GM23338 (cell line): ENCODE measurements at regions not wholly inside any gene's neighbourhood (a gene's known extent, or its start where the extent isn't known, plus 50 kb on each side); places are given as distances from the start of the nearest gene placed in this dataset.

Experiments
- ATAC-seq: fragments of 200-7000 bp; cut with Tn5 transposase; 3 replicates; pipeline ENCODE4 v1.9.1; 2020
- DNase-seq: peaks from one replicate; pipeline ENCODE4 v3.0.0-alpha.2; 2015; ENCODE audit warnings: low spot score
- H2AFZ ChIP-seq: fragments of 200-600 bp; sonication (generic); 2 replicates; pipeline ENCODE4 v1.8.0; 2016; ENCODE audit warnings: antibody characterized with exemption, mild to moderate bottlenecking, moderate library complexity
- H3F3A ChIP-seq: fragments of 200-600 bp; sonication (generic); replicated peaks from 2 replicates; pipeline ENCODE4 v1.8.0; 2017; ENCODE audit warnings: antibody characterized with exemption, mixed run types, low read depth
- H3K27ac ChIP-seq: fragments of 200-600 bp; sonication (generic); 2 replicates; pipeline ENCODE4 v1.6.1; 2016; ENCODE audit warnings: low read depth
- H3K27me3 ChIP-seq: fragments of 200-600 bp; sonication (generic); 2 replicates; pipeline ENCODE4 v1.8.0; 2016; ENCODE audit warnings: mild to moderate bottlenecking, mixed run types, moderate library complexity; ENCODE audit not compliant: insufficient read depth
- H3K36me3 ChIP-seq: fragments of 200-600 bp; sonication (generic); 2 replicates; pipeline ENCODE4 v1.8.0; 2016; ENCODE audit warnings: mild to moderate bottlenecking; ENCODE audit not compliant: insufficient read depth
- H3K4me1 ChIP-seq: fragments of 200-600 bp; sonication (generic); 2 replicates; pipeline ENCODE4 v1.8.0; 2016; ENCODE audit warnings: mild to moderate bottlenecking, moderate library complexity; ENCODE audit not compliant: insufficient read depth
- H3K4me2 ChIP-seq: fragments of 200-600 bp; sonication (generic); 2 replicates; pipeline ENCODE4 v1.7.1; 2017; ENCODE audit warnings: mixed run types
- H3K4me3 ChIP-seq: fragments of 200-600 bp; sonication (generic); 2 replicates; pipeline ENCODE4 v1.6.1; 2016; ENCODE audit warnings: mixed run types
- H3K79me2 ChIP-seq: fragments of 200-600 bp; sonication (generic); replicated peaks from 2 replicates; pipeline ENCODE4 v1.8.0; 2017; ENCODE audit warnings: mild to moderate bottlenecking; ENCODE audit not compliant: insufficient read depth
- H3K9me2 ChIP-seq: fragments of 200-600 bp; sonication (generic); 2 replicates; pipeline ENCODE4 v1.8.0; 2017; ENCODE audit not compliant: insufficient read depth
- H4K20me1 ChIP-seq: fragments of 200-600 bp; sonication (generic); replicated peaks from 2 replicates; pipeline ENCODE4 v1.8.0; 2017; ENCODE audit warnings: mild to moderate bottlenecking; ENCODE audit not compliant: insufficient read depth
- H3K27ac Mint-ChIP-seq: 2 replicates; pipeline ENCODE4 v1.8.0; 2020; ENCODE audit warnings: inconsistent platforms, mild to moderate bottlenecking, moderate library complexity, mixed read lengths
- H3K27me3 Mint-ChIP-seq: 3 replicates; pipeline ENCODE4 v1.8.0; 2022; ENCODE audit warnings: low read depth, mild to moderate bottlenecking, moderate library complexity, mixed read lengths, inconsistent platforms; ENCODE audit not compliant: insufficient read depth, poor library complexity
- H3K36me3 Mint-ChIP-seq: 3 replicates; pipeline ENCODE4 v1.8.0; 2021; ENCODE audit warnings: low read depth, mild to moderate bottlenecking, inconsistent platforms, moderate library complexity, mixed read lengths
- H3K4me1 Mint-ChIP-seq: 3 replicates; pipeline ENCODE4 v1.8.0; 2020; ENCODE audit warnings: mild to moderate bottlenecking, inconsistent platforms, mixed read lengths
- H3K4me3 Mint-ChIP-seq: 3 replicates; pipeline ENCODE4 v1.8.0; 2021; ENCODE audit warnings: moderate library complexity, mild to moderate bottlenecking, inconsistent platforms, mixed read lengths
- H3K9me3 Mint-ChIP-seq: 3 replicates; pipeline ENCODE4 v1.8.0; 2020; ENCODE audit warnings: moderate library complexity, mild to moderate bottlenecking, inconsistent platforms, mixed read lengths
- CREB1 ChIP-seq: fragments of 250-450 bp; sonication (Bioruptor Pico); IDR thresholded peaks from 2 replicates; pipeline ENCODE4 v1.5.0; 2020; ENCODE audit warnings: low read depth, mild to moderate bottlenecking, moderate library complexity
- EZH2 ChIP-seq: fragments of 200-600 bp; sonication (generic); IDR thresholded peaks from one replicate; pipeline ENCODE4 v1.8.0; 2017; ENCODE audit warnings: antibody characterized with exemption, mild to moderate bottlenecking, low read depth; ENCODE audit not compliant: unreplicated experiment
- EZH2phosphoT487 ChIP-seq: fragments of 200-600 bp; sonication (generic); IDR thresholded peaks from one replicate; pipeline ENCODE4 v1.8.1; 2018; ENCODE audit warnings: antibody characterized with exemption; ENCODE audit not compliant: unreplicated experiment
- JUNB ChIP-seq: IDR thresholded peaks from one replicate; pipeline ENCODE4 v1.6.1; 2016; ENCODE audit warnings: antibody characterized with exemption; ENCODE audit not compliant: unreplicated experiment
- NANOG ChIP-seq: IDR thresholded peaks from 2 replicates; pipeline ENCODE4 v1.6.1; 2016; ENCODE audit warnings: antibody characterized with exemption, borderline replicate concordance
- POLR2AphosphoS5 ChIP-seq: IDR thresholded peaks from 2 replicates; pipeline ENCODE4 v1.6.1; 2016; ENCODE audit warnings: antibody characterized with exemption, low read depth
- STAT1 ChIP-seq: IDR thresholded peaks from one replicate; pipeline ENCODE4 v1.6.1; 2016; ENCODE audit warnings: antibody characterized with exemption; ENCODE audit not compliant: unreplicated experiment
- ZNF114 ChIP-seq: fragments of 250-450 bp; sonication (Bioruptor Pico); IDR thresholded peaks from 2 replicates; pipeline ENCODE4 v1.5.0; 2020; ENCODE audit warnings: mild to moderate bottlenecking, moderate library complexity
- ZNF331 ChIP-seq: fragments of 250-450 bp; sonication (Bioruptor Pico); IDR thresholded peaks from 2 replicates; pipeline ENCODE4 v1.5.0; 2020; ENCODE audit warnings: low read depth, mild to moderate bottlenecking, moderate library complexity
- TF ChIP-seq, protein P1 (sequence below), 2 experiments: fragments of 200-600 bp in 1 of 2; sonication (generic) in 1 of 2; conservative IDR thresholded peaks; 2 replicates each; pipeline versions ENCODE4 v1.5.1 to v1.6.1; 2016 to 2017; ENCODE audit warnings: antibody characterized with exemption in 2 of 2, low read depth in 2 of 2, mild to moderate bottlenecking in 2 of 2, moderate library complexity in 1 of 2
- TF ChIP-seq, protein P2 (sequence below): fragments of 250-450 bp; sonication (Bioruptor Pico); IDR thresholded peaks from 2 replicates; pipeline ENCODE4 v1.5.0; 2020; ENCODE audit warnings: mild to moderate bottlenecking, moderate library complexity
- TF ChIP-seq, protein P3 (sequence below): IDR thresholded peaks from one replicate; pipeline ENCODE4 v1.6.1; 2018; ENCODE audit warnings: antibody characterized with exemption; ENCODE audit not compliant: unreplicated experiment
- TF ChIP-seq, protein P4 (sequence below): IDR thresholded peaks from 2 replicates; pipeline ENCODE4 v1.6.1; 2016; ENCODE audit warnings: antibody characterized with exemption

DNA sequence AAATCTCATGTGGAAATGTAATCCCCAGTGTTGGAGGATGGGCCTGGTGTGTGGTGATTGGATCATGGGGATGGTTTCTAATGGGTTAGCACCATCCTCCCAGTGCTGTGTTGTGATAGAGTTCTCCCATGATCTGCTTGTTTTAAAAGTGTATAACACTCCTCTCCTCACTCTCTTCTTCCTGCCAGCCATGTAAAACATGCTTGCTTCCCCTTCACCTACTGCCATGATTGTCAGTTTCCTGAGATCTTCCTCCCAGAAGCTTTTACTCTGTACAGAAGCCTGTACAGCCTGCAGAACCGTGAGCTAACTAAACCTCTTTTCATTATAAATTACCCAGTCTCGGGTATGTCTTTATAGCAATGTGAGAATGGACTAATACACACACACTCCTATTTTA is 499.1 kb downstream of the RASEF start:
- DNase-seq, result no peak

More for the DNA sequence above, 499.1 kb downstream of the RASEF start:
- H3K79me2 ChIP-seq, result no peaks in the 10 kb centered on the region
- H3K27ac Mint-ChIP-seq, result no peak overlapping the region
- no peak overlapping the region for H3K4me2 ChIP-seq
- H2AFZ ChIP-seq, result no peak overlapping the region
- H3K36me3 ChIP-seq, result no peaks in the 10 kb centered on the region; the same call in 1 of the 2 replicates
- H3K9me2 ChIP-seq, result no peaks in the 10 kb centered on the region
- H3K4me1 ChIP-seq, result no peaks in the 10 kb centered on the region
- no peak overlapping the region for H3K4me3 Mint-ChIP-seq
- H3K4me3 ChIP-seq, result no peak overlapping the region
- no peaks in the 10 kb centered on the region for H3F3A ChIP-seq
- TF ChIP-seq, protein P1, sequence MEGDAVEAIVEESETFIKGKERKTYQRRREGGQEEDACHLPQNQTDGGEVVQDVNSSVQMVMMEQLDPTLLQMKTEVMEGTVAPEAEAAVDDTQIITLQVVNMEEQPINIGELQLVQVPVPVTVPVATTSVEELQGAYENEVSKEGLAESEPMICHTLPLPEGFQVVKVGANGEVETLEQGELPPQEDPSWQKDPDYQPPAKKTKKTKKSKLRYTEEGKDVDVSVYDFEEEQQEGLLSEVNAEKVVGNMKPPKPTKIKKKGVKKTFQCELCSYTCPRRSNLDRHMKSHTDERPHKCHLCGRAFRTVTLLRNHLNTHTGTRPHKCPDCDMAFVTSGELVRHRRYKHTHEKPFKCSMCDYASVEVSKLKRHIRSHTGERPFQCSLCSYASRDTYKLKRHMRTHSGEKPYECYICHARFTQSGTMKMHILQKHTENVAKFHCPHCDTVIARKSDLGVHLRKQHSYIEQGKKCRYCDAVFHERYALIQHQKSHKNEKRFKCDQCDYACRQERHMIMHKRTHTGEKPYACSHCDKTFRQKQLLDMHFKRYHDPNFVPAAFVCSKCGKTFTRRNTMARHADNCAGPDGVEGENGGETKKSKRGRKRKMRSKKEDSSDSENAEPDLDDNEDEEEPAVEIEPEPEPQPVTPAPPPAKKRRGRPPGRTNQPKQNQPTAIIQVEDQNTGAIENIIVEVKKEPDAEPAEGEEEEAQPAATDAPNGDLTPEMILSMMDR (conservative IDR thresholded peaks at IDR 0.05; ENCODE audit: low read depth in 2 of 2), result no peak
- TF ChIP-seq CREB1 (CRISPR knock-in tag) (no peak), NANOG (no peak), STAT1 (no peak), EZH2phosphoT487 (no peak), ZNF114 (CRISPR knock-in tag) (no peak), POLR2AphosphoS5 (no peak), EZH2 (no peak), JUNB (no peak), ZNF331 (no peak)
- TF ChIP-seq, protein P2, sequence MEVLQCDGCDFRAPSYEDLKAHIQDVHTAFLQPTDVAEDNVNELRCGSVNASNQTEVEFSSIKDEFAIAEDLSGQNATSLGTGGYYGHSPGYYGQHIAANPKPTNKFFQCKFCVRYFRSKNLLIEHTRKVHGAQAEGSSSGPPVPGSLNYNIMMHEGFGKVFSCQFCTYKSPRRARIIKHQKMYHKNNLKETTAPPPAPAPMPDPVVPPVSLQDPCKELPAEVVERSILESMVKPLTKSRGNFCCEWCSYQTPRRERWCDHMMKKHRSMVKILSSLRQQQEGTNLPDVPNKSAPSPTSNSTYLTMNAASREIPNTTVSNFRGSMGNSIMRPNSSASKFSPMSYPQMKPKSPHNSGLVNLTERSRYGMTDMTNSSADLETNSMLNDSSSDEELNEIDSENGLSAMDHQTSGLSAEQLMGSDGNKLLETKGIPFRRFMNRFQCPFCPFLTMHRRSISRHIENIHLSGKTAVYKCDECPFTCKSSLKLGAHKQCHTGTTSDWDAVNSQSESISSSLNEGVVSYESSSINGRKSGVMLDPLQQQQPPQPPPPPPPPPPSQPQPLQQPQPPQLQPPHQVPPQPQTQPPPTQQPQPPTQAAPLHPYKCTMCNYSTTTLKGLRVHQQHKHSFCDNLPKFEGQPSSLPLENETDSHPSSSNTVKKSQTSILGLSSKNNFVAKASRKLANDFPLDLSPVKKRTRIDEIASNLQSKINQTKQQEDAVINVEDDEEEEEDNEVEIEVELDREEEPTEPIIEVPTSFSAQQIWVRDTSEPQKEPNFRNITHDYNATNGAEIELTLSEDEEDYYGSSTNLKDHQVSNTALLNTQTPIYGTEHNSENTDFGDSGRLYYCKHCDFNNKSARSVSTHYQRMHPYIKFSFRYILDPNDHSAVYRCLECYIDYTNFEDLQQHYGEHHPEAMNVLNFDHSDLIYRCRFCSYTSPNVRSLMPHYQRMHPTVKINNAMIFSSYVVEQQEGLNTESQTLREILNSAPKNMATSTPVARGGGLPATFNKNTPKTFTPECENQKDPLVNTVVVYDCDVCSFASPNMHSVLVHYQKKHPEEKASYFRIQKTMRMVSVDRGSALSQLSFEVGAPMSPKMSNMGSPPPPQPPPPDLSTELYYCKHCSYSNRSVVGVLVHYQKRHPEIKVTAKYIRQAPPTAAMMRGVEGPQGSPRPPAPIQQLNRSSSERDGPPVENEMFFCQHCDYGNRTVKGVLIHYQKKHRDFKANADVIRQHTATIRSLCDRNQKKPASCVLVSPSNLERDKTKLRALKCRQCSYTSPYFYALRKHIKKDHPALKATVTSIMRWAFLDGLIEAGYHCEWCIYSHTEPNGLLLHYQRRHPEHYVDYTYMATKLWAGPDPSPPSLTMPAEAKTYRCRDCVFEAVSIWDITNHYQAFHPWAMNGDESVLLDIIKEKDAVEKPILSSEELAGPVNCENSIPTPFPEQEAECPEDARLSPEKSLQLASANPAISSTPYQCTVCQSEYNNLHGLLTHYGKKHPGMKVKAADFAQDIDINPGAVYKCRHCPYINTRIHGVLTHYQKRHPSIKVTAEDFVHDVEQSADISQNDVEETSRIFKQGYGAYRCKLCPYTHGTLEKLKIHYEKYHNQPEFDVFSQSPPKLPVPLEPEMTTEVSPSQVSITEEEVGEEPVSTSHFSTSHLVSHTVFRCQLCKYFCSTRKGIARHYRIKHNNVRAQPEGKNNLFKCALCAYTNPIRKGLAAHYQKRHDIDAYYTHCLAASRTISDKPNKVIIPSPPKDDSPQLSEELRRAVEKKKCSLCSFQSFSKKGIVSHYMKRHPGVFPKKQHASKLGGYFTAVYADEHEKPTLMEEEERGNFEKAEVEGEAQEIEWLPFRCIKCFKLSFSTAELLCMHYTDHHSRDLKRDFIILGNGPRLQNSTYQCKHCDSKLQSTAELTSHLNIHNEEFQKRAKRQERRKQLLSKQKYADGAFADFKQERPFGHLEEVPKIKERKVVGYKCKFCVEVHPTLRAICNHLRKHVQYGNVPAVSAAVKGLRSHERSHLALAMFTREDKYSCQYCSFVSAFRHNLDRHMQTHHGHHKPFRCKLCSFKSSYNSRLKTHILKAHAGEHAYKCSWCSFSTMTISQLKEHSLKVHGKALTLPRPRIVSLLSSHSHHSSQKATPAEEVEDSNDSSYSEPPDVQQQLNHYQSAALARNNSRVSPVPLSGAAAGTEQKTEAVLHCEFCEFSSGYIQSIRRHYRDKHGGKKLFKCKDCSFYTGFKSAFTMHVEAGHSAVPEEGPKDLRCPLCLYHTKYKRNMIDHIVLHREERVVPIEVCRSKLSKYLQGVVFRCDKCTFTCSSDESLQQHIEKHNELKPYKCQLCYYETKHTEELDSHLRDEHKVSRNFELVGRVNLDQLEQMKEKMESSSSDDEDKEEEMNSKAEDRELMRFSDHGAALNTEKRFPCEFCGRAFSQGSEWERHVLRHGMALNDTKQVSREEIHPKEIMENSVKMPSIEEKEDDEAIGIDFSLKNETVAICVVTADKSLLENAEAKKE (CRISPR knock-in tag), result no peak
- TF ChIP-seq, protein P3, sequence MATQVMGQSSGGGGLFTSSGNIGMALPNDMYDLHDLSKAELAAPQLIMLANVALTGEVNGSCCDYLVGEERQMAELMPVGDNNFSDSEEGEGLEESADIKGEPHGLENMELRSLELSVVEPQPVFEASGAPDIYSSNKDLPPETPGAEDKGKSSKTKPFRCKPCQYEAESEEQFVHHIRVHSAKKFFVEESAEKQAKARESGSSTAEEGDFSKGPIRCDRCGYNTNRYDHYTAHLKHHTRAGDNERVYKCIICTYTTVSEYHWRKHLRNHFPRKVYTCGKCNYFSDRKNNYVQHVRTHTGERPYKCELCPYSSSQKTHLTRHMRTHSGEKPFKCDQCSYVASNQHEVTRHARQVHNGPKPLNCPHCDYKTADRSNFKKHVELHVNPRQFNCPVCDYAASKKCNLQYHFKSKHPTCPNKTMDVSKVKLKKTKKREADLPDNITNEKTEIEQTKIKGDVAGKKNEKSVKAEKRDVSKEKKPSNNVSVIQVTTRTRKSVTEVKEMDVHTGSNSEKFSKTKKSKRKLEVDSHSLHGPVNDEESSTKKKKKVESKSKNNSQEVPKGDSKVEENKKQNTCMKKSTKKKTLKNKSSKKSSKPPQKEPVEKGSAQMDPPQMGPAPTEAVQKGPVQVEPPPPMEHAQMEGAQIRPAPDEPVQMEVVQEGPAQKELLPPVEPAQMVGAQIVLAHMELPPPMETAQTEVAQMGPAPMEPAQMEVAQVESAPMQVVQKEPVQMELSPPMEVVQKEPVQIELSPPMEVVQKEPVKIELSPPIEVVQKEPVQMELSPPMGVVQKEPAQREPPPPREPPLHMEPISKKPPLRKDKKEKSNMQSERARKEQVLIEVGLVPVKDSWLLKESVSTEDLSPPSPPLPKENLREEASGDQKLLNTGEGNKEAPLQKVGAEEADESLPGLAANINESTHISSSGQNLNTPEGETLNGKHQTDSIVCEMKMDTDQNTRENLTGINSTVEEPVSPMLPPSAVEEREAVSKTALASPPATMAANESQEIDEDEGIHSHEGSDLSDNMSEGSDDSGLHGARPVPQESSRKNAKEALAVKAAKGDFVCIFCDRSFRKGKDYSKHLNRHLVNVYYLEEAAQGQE, result no peak
- TF ChIP-seq, protein P4, sequence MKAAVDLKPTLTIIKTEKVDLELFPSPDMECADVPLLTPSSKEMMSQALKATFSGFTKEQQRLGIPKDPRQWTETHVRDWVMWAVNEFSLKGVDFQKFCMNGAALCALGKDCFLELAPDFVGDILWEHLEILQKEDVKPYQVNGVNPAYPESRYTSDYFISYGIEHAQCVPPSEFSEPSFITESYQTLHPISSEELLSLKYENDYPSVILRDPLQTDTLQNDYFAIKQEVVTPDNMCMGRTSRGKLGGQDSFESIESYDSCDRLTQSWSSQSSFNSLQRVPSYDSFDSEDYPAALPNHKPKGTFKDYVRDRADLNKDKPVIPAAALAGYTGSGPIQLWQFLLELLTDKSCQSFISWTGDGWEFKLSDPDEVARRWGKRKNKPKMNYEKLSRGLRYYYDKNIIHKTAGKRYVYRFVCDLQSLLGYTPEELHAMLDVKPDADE, result no peak
- no peaks in the 10 kb centered on the region for H3K27me3 Mint-ChIP-seq
- peaks cover 9% of the 10 kb centered on the region for H3K4me1 Mint-ChIP-seq
- no peak overlapping the region for H3K27ac ChIP-seq
- no peaks in the 10 kb centered on the region for H3K27me3 ChIP-seq
- no peaks in the 10 kb centered on the region for H3K9me3 Mint-ChIP-seq
- no peak for ATAC-seq
- H4K20me1 ChIP-seq, result no peaks in the 10 kb centered on the region
- H3K36me3 Mint-ChIP-seq, result no peaks in the 10 kb centered on the region
